OCI-LY1 (cell line): ENCODE measurements at regions not wholly inside any gene's neighbourhood (a gene's known extent, or its start where the extent isn't known, plus 50 kb on each side); places are given as distances from the start of the nearest gene placed in this dataset.

Experiments used
- CTCF ChIP-seq: fragments of 200-600 bp; sonication (generic), shearing (Covaris generic); IDR thresholded peaks from 2 replicates; pipeline ENCODE4 v1.5.1; 2017; ENCODE audit warnings: mild to moderate bottlenecking, antibody characterized with exemption, low read length, moderate library complexity, mixed read lengths
- EZH2 ChIP-seq: fragments of 200-600 bp; sonication (generic), shearing (Covaris generic); IDR thresholded peaks from 2 replicates; pipeline ENCODE4 v1.8.0; 2017; ENCODE audit warnings: borderline replicate concordance, mixed run types, mild to moderate bottlenecking, antibody characterized with exemption, low read length, moderate library complexity, mixed read lengths

- TF ChIP-seq CTCF (no peak), EZH2 (no peak)
These were observed 466.8 kb upstream of the TLE4 start for GRCh38 chr9:79104951-79105350.
